Lower leg skin (tissue), 3 donors: ENCODE measurements at regions not wholly inside any gene's neighbourhood (a gene's known extent, or its start where the extent isn't known, plus 50 kb on each side); places are given as distances from the start of the nearest gene placed in this dataset.

Experiments used
- CTCF ChIP-seq, 3 donors: fragments of 450-650 bp; IDR thresholded peaks; one replicate each; pipeline ENCODE4 v1.5.1; 2016; ENCODE audit warnings: antibody characterized with exemption in 3 of 3, mild to moderate bottlenecking in 3 of 3, moderate library complexity in 2 of 3
- POLR2A ChIP-seq, 2 donors: fragments of 450-650 bp; IDR thresholded peaks; one replicate each; pipeline ENCODE4 v1.6.1; 2016 to 2017; ENCODE audit warnings: antibody characterized with exemption in 2 of 2, mild to moderate bottlenecking in 1 of 2, moderate library complexity in 1 of 2

GRCh38 chr20:30593572-30593971 is 663.9 kb upstream of the DEFB115 start:
- TF ChIP-seq CTCF (IDR thresholded peaks at IDR 0.05) (no peak), POLR2A (IDR thresholded peaks at IDR 0.05) (no peak)
